ENCODE measurements at regions not wholly inside any gene's neighbourhood (a gene's known extent, or its start where the extent isn't known, plus 50 kb on each side); places are given as distances from the start of the nearest gene placed in this dataset.

DNA sequence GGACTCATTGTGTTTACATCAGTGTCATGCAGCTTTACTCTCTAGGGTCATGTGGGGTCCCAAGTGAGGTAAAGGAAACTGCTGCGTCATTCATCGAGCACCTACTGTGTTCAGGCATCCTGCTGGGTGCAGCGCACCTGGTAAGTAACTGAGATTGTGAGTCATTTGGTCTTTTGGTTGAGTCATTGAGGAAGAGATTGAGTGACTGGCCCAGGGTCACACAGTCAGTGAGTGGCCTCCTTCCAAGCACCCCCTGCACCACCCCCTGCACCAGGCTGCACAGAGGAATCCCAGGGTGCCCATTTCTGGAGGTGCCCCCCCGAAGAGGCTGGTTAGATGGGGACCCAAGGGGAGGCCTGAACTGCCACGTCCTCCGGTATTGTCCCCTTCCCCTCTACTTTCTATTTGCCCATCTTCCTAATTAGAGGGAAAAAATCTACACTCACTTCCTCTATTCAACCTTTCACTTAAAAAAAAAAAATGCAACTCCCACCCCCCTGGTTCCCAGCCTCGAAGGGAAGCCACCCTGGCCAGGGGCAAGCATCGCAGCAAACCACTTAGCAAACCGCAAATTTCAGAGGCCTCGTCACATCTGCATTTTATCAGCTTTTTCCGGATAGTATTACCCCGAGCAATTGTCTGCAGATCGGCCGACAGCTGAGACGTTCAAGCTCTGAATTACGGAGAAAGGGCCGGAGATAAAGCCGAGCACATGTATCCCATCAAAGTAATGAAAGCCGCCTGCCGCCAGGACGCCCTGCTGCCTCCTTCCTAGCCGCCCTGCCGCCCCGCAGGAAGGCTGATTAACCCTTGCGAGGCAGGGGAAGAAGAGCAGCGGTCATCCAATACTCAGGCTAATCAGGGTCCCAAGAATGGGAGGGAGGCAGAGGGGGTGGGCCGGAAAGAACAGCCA, 96.3 kb upstream of the MSX1 start (continued):
- TF ChIP-seq ZNF768 (tag by site-specific recombination; IDR thresholded peaks at IDR 0.05) (no peak), ZNF48 (tag by site-specific recombination; IDR thresholded peaks at IDR 0.05) (no peak), HOXC10 (CRISPR knock-in tag; IDR thresholded peaks at IDR 0.05) (no peak), ZNF221 (tag by site-specific recombination; IDR thresholded peaks at IDR 0.05; ENCODE audit: borderline replicate concordance) (no peak), ZNF707 (tag by site-specific recombination; IDR thresholded peaks at IDR 0.05) (no peak), ZNF391 (tag by site-specific recombination; IDR thresholded peaks at IDR 0.05; ENCODE audit: borderline replicate concordance, low read depth) (no peak), ZNF701 (tag by site-specific recombination; IDR thresholded peaks at IDR 0.05) (no peak), ZNF146 (tag by site-specific recombination; IDR thresholded peaks at IDR 0.05) (no peak), GLIS1 (tag by site-specific recombination; IDR thresholded peaks at IDR 0.05) (peak; percentile 81), KLF8 (tag by site-specific recombination; IDR thresholded peaks at IDR 0.05) (no peak), ZNF16 (tag by site-specific recombination; IDR thresholded peaks at IDR 0.05; ENCODE audit: low read depth) (no peak), ZNF626 (tag by site-specific recombination; IDR thresholded peaks at IDR 0.05) (no peak), SP2 (tag by site-specific recombination; IDR thresholded peaks at IDR 0.05) (no peak), ZNF133 (tag by site-specific recombination; IDR thresholded peaks at IDR 0.05) (no peak), MEIS1 (CRISPR knock-in tag; IDR thresholded peaks at IDR 0.05; ENCODE audit: borderline replicate concordance) (no peak), ZNF501 (tag by site-specific recombination; IDR thresholded peaks at IDR 0.05) (no peak), ZNF202 (tag by site-specific recombination; IDR thresholded peaks at IDR 0.05; ENCODE audit: borderline replicate concordance) (no peak), ZNF473 (tag by site-specific recombination; IDR thresholded peaks at IDR 0.05) (no peak), ZFP37 (tag by site-specific recombination; IDR thresholded peaks at IDR 0.05) (no peak), ZNF169 (tag by site-specific recombination; IDR thresholded peaks at IDR 0.05) (no peak), ZNF621 (tag by site-specific recombination; IDR thresholded peaks at IDR 0.05) (no peak), ZNF121 (tag by site-specific recombination; IDR thresholded peaks at IDR 0.05) (no peak), ZNF350 (tag by site-specific recombination; IDR thresholded peaks at IDR 0.05) (no peak)
- TF ChIP-seq, protein P1, sequence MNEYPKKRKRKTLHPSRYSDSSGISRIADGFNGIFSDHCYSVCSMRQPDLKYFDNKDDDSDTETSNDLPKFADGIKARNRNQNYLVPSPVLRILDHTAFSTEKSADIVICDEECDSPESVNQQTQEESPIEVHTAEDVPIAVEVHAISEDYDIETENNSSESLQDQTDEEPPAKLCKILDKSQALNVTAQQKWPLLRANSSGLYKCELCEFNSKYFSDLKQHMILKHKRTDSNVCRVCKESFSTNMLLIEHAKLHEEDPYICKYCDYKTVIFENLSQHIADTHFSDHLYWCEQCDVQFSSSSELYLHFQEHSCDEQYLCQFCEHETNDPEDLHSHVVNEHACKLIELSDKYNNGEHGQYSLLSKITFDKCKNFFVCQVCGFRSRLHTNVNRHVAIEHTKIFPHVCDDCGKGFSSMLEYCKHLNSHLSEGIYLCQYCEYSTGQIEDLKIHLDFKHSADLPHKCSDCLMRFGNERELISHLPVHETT (tag by site-specific recombination; IDR thresholded peaks at IDR 0.05), result no peak
- TF ChIP-seq, protein P2, sequence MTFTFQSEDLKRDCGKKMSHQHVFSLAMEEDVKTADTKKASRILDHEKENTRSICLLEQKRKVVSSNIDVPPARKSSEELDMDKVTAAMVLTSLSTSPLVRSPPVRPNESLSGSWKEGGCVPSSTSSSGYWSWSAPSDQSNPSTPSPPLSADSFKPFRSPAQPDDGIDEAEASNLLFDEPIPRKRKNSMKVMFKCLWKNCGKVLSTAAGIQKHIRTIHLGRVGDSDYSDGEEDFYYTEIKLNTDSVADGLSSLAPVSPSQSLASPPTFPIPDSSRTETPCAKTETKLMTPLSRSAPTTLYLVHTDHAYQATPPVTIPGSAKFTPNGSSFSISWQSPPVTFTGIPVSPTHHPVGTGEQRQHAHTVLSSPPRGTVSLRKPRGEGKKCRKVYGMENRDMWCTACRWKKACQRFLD (tag by site-specific recombination; IDR thresholded peaks at IDR 0.05), result no peak
- TF ChIP-seq, protein P3, sequence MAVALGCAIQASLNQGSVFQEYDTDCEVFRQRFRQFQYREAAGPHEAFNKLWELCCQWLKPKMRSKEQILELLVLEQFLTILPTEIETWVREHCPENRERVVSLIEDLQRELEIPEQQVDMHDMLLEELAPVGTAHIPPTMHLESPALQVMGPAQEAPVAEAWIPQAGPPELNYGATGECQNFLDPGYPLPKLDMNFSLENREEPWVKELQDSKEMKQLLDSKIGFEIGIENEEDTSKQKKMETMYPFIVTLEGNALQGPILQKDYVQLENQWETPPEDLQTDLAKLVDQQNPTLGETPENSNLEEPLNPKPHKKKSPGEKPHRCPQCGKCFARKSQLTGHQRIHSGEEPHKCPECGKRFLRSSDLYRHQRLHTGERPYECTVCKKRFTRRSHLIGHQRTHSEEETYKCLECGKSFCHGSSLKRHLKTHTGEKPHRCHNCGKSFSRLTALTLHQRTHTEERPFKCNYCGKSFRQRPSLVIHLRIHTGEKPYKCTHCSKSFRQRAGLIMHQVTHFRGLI (tag by site-specific recombination; IDR thresholded peaks at IDR 0.05), result no peak
- TF ChIP-seq, protein P4, sequence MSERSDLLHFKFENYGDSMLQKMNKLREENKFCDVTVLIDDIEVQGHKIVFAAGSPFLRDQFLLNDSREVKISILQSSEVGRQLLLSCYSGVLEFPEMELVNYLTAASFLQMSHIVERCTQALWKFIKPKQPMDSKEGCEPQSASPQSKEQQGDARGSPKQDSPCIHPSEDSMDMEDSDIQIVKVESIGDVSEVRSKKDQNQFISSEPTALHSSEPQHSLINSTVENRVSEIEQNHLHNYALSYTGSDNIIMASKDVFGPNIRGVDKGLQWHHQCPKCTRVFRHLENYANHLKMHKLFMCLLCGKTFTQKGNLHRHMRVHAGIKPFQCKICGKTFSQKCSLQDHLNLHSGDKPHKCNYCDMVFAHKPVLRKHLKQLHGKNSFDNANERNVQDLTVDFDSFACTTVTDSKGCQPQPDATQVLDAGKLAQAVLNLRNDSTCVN (tag by site-specific recombination; optimal IDR thresholded peaks at IDR 0.05), result no peak
- TF ChIP-seq, protein P5, sequence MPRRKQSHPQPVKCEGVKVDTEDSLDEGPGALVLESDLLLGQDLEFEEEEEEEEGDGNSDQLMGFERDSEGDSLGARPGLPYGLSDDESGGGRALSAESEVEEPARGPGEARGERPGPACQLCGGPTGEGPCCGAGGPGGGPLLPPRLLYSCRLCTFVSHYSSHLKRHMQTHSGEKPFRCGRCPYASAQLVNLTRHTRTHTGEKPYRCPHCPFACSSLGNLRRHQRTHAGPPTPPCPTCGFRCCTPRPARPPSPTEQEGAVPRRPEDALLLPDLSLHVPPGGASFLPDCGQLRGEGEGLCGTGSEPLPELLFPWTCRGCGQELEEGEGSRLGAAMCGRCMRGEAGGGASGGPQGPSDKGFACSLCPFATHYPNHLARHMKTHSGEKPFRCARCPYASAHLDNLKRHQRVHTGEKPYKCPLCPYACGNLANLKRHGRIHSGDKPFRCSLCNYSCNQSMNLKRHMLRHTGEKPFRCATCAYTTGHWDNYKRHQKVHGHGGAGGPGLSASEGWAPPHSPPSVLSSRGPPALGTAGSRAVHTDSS (tag by site-specific recombination; IDR thresholded peaks at IDR 0.05), result no peak
- TF ChIP-seq, protein P6, sequence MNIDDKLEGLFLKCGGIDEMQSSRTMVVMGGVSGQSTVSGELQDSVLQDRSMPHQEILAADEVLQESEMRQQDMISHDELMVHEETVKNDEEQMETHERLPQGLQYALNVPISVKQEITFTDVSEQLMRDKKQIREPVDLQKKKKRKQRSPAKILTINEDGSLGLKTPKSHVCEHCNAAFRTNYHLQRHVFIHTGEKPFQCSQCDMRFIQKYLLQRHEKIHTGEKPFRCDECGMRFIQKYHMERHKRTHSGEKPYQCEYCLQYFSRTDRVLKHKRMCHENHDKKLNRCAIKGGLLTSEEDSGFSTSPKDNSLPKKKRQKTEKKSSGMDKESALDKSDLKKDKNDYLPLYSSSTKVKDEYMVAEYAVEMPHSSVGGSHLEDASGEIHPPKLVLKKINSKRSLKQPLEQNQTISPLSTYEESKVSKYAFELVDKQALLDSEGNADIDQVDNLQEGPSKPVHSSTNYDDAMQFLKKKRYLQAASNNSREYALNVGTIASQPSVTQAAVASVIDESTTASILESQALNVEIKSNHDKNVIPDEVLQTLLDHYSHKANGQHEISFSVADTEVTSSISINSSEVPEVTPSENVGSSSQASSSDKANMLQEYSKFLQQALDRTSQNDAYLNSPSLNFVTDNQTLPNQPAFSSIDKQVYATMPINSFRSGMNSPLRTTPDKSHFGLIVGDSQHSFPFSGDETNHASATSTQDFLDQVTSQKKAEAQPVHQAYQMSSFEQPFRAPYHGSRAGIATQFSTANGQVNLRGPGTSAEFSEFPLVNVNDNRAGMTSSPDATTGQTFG (tag by site-specific recombination; IDR thresholded peaks at IDR 0.05; ENCODE audit: borderline replicate concordance), result no peak
- TF ChIP-seq, protein P7, sequence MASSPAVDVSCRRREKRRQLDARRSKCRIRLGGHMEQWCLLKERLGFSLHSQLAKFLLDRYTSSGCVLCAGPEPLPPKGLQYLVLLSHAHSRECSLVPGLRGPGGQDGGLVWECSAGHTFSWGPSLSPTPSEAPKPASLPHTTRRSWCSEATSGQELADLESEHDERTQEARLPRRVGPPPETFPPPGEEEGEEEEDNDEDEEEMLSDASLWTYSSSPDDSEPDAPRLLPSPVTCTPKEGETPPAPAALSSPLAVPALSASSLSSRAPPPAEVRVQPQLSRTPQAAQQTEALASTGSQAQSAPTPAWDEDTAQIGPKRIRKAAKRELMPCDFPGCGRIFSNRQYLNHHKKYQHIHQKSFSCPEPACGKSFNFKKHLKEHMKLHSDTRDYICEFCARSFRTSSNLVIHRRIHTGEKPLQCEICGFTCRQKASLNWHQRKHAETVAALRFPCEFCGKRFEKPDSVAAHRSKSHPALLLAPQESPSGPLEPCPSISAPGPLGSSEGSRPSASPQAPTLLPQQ (tag by site-specific recombination; IDR thresholded peaks at IDR 0.05), result 0 out of 2 replicates have a peak, but pooled peaks have one; percentile 33

Measured in HEK293 (cell line).